Activated CD8-positive, alpha-beta memory T cell treated with anti-CD3 and anti-CD28 coated beads for 36 hours (primary cell): ENCODE measurements at regions not wholly inside any gene's neighbourhood (a gene's known extent, or its start where the extent isn't known, plus 50 kb on each side); places are given as distances from the start of the nearest gene placed in this dataset.

Experiments used
- CTCF ChIA-PET: fragments of 350-600 bp; sonication (Branson Sonifier 250); formaldehyde crosslinking; loops from one replicate; lab custom pipeline; 2021; ENCODE audit warnings: antibody characterized with exemption; lab: Charles Lee
- POLR2A ChIA-PET: fragments of 350-600 bp; sonication (Branson Sonifier 250); formaldehyde crosslinking; loops from one replicate; lab custom pipeline; 2021; ENCODE audit warnings: antibody characterized with exemption; lab: Charles Lee

DNA sequence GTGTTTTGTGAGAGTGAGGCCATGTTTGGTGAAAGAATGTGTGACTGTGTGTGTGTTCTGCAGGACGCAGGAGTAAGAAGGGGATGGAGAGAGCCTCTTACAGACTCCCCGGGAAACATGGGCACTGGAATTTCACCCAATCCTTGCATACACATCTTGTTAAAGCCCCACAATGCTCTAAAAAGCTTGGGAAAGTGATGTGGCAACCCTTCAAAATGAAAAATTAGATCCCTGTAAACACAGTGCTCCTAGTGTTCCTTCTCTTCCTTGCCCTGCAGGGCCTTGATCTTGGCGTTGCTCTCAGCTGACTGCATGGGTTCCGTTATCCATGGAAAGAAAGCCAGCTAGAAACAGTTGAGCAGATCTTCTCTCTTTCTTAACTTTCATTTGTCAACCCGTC lies 701.7 kb downstream of the SEMA5A start:
- ChIA-PET POLR2A (no interaction called here), CTCF (no interaction called here)

DNA sequence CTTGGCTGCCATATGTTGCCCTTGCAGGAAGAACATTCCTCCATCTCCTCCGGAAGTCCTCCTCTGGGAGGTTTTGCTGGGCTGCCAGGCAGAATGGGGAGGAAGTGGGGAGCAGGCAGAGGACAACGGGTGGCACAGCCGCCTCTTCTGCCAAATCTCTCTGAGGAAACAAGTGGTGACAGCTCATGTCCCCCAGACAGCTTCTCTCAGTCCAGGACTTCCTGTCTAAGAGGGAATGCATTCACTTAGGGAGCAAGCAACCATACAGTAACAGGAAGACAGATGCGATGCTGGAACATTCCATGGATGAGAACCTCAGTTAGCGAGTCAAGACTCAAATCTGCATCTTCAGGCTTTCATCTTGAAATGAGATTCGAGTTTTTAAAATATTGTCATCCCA lies 701.0 kb downstream of the SEMA5A start:
- POLR2A ChIA-PET = no interaction called here
- CTCF ChIA-PET = no interaction called here

DNA sequence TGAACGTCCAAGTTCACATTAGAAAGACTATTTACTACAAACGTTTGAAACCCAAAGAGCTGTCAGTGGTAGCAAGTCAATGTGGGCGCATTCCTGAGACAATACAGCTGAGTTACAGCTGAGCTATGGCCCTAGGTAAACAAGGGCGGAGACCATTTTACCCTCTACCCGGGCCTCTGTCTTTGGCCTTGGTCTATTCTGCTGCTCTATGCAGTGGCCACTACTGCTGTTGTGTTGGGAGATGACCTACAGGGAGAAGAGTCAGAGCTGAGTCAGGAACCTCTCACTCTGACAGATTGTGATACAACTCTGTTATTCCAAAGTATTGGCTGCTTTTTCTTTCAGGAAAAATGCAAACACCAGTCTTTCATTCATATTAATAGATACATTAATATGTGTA lies 700.6 kb downstream of the SEMA5A start:
- CTCF ChIA-PET = no interaction called here
- POLR2A ChIA-PET = no interaction called here

DNA sequence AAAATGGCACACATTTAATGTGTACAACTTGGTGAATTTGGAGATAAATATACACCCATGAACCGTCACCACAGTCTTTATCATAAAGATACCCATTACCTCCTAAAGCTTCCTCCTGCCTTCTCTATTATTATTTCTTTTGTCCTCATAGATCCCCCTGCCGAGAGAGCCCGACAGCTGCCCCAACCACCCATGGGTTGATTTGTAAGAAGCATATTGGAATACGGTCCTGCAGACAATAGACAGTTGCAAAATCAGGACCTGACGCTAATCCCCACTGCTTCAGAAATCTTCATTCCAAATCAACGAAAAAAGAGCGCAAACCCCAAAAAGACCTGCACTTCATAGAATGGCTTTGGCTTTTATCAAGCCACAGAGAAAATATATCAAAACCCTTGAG lies 697.5 kb downstream of the SEMA5A start:
- ChIA-PET POLR2A (no interaction called here), CTCF (no interaction called here)

DNA sequence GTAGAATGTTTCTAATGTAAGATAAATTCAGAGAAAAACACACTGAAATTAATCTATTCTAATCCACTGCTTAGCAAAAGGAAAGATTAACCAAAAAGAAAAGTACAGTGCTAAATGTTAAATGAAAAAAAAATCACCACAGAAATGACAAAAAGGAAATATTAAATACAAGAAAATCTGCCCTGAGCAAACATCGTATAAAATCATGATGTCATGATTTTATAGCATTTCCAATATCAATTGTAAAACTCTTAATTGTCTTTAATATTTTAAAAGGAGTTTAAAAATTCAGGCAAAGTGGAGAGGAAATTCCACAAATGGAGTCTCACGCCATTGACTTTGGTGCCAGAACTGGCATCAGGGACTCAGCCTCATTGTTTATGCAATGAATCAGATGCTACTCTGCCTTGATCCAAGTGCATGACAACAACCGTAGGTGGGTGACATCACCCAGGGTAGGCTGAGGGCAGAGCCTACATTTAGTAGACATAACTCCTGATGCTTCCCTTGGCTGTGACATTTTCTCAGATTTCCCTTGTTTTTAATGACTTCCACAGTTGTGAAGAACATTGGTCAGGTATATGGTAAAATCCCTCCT lies 696.8 kb downstream of the SEMA5A start:
- ChIA-PET POLR2A (no interaction called here), CTCF (no interaction called here)

DNA sequence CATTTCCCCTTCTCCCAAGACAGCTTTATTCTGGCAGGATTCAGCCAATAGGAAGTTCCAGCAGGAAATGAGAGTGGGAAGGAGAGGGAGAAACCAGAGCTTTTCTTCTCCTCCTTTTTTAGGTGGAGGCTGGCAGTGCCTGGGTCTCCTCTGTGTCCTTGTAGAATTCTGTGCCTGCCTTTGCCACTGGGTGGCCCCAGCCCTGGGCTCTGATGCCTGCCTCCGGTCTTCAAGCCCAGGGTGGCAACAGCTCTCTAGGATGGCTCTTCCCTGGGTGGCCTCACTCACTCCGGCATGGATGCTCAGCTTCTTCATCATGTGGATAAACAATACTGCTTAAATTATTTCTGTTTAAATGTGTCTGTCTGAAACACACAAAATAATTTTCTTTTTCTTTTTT lies 694.8 kb downstream of the SEMA5A start:
- ChIA-PET CTCF (no interaction called here), POLR2A (no interaction called here)

DNA sequence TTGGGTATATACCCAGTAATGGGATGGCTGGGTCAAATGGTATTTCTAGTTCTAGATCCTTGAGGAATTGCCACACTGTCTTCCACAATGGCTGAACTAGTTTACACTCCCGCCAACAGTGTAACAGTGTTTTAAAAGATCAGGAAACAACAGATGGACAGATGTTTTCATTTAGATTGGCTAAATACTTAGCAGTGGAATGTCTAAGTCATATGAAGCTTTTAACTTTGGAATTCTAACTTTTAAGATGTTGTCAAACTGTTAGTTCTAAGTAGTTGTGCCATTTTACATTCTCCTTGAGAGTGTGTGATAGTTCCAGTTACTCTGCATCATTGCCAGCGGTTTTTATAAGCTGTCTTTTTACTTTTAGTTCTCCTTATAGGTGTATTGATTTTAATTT lies 688.8 kb downstream of the SEMA5A start:
- ChIA-PET CTCF (no interaction called here), POLR2A (no interaction called here)

DNA sequence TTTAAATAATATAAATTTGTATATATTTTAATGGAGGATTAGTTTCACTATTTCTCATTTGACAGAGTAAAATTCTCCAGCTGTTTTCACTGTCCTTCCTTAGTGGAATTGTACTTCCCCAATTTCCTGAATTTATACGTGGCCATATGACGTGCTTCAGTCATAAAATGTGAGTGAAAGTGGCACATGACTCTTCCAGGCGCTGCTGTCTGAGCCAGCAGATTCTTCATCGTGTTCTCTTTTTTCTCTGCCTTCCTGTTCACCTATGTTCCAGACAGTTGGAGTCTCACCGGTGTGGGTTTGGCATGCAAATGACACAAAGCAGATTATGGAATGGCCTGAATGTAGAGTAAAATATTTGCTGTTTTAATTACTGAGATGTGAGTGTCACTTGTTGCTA lies 684.1 kb downstream of the SEMA5A start:
- ChIA-PET POLR2A (no interaction called here), CTCF (no interaction called here)

DNA sequence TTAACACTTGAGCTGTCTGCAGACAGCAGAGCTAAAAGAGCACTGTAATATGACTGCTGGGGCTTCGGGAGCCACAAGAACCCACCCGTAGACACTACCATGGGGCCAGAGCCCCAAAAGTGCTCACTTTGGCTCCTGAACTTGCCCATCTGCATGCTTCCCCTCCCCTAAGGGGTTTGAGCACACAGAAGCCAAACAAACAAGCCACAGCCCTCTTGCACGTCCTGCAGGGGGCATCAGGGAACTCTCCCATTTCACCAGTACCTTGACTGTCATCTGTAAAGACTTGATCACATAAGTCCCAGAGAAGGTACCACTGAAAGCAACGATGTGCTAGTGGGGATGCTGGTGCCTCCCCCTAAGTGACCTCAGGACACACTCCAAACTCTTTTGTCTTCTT lies 681.8 kb downstream of the SEMA5A start:
- POLR2A ChIA-PET = no interaction called here
- CTCF ChIA-PET = no interaction called here

DNA sequence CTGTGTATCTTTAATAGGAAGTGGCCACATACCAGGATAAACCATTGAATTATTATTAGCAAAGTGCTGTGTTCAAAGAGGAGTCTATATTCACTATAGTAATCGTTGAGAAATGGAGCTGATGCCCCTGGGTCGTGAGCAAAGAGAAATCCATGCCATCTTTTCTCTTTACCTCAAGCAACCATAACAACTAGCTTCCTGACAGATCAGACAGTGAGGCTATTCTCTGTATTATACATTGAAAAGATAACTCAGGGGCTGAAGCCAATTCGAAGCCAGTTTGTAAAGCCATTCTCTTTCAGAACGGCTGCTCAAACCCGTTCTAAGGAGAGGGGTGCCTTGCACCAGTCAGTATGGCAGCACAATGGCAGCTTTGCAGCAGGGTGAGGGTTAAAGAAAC lies 680.6 kb downstream of the SEMA5A start:
- ChIA-PET POLR2A (no interaction called here), CTCF (no interaction called here)

DNA sequence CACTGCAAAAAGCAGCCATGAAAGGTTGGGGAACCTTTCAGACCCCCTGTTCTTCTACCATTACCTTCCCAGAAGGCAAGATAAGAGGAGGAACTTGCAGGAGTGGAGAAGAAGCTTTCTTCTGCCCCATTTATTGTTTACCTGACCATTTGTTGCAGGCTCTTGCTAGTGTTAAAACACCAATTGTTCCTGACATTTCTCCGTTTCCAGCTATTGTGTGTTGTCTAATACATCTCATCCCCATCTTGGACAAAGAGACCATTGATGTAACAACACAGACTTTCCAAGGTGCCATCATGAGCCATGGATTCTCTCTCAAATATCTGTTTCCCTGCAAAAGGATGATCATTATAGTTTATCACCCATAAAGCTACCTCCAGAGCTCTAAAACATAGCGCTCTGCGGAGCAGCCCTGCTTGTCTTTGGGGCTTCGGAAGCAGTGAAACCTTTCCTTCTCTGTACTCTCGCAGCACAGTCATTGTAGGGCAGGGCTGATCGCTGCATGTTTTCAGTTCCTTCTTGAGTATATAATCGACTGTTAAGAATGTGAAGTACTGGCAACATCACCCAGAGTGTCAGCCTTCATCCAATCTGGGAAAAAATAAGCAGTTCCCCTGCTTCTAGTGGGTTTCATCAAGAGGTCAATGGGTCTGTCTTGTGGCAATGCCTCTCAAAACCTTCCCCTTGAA lies 680.0 kb downstream of the SEMA5A start:
- ChIA-PET CTCF (no interaction called here), POLR2A (no interaction called here)

DNA sequence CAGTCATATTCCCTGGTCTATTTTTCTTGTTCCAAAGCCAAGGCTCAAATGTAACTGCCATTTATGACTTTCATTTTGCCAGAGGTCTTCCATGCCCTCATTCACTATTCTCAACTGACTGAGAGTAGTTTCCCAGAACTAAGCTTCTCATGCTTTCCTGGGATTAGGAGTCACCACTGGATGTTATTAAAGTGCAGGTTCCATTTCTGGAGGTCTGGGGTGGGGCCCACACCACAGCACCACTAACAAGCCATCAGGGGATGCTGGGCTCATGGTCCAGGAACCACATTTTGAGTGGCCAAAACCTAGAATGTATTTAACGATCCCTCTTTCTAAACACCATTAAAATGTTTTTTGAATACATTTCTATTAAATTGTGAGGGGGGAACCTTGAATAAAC lies 677.6 kb downstream of the SEMA5A start:
- POLR2A ChIA-PET = no interaction called here
- CTCF ChIA-PET = no interaction called here

DNA sequence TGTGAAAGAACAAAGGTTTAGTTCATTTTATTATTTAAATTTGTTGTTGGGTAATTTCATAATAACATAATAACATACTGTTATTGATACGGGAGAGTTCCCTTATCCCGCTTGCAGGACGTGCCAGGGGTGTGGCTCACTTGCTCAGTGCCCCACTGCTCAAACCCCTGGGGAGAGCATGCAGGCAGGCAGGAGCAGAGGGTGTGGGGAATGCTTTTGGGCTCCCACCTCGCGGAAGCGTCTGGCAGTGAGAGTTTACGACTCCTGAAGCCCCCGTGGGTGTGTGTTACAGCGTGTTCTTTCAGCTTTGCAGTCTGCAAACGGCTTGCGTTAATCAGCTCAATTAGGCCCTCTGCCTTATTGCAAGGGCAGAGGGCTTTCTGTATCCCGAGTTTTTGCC lies 675.9 kb downstream of the SEMA5A start:
- CTCF ChIA-PET = no interaction called here

DNA sequence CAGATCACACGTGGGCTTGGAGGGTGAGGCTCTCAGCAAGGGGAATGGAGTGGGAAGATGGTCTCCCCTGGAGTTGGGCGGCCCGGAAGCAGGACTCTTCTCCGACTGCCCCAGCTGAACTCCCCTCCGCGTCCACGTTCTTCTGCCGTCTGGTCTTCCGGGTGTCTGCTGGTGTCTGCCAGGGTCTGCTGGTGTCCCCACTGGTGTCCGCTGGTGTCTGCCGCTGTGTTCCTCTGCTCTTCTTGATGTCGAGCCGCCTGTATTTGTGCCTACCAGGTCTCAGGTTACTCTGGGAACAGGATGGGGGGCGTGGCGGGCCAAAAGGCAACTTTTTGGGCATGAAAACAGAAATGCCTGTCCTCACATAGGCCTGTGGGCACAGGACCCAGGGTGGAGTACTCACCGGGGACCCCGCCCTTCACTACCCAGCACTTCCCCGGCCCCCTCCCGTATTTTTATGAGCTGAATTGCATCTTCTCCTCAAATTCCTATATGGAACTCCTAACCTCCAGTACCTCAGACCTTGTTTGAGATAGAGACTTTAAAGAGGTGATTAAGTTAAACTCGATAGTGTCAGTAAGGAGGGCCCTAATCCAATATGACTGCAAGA lies 675.4 kb downstream of the SEMA5A start:
- ChIA-PET POLR2A (no interaction called here), CTCF (no interaction called here)

More for the DNA sequence above, 675.9 kb downstream of the SEMA5A start:
- POLR2A ChIA-PET = no interaction called here

DNA sequence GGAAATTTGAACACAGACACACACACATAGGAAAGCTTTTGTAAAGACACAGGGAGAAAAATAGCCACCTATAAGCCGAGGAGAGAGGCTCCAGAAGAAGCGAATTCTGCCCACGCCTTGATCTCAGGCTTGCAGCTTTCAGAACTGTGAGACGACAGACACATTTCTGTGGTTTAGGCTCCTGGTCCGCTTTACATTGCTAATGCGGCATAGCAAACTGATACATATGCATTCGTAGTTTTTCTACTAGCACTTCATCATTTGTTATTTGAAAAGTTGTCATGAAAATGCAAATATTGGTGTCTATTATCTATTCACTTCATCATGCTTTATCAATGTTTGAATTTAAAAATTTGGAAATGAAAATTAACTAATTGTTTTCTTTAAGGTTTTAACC lies 674.9 kb downstream of the SEMA5A start:
- ChIA-PET POLR2A (no interaction called here), CTCF (no interaction called here)

DNA sequence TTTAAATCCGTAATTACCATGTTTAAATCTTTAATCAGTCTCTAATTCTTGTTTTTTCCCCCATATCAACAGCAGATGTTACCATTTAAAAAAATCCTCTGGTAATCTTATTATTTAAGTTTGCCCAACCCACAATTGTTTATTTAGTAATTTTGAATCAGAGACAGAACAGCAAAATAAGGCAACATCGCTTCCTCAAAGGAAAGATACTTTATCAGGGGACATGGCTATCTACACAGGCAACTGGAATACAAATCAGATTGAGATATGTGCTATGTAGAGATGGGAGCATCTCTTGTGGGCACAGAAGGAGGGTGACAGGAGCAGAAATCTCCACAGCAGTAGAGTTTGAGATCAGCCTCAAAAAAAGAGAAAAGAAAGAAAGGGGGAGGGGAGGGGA lies 674.4 kb downstream of the SEMA5A start:
- CTCF ChIA-PET = no interaction called here
- POLR2A ChIA-PET = no interaction called here

DNA sequence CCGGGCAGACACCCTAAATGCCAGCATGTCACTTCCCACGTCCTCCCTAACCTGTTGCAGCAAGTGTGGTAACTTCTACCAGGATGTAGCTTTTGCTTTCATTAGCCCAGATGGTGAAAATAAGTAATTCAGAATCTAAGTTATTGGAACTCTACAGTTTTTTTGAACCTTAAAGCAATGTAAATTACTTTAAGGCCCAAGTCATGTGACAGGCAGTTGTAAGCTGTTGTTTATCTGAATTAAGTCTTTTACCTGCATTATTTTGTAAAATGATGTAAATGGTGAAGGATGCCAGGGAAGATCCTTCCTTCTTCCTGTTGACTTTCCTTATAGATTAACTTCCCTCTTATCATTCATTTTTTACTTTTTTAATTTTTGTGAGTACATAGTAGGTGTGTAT lies 670.2 kb downstream of the SEMA5A start:
- POLR2A ChIA-PET = no interaction called here
- CTCF ChIA-PET = no interaction called here

DNA sequence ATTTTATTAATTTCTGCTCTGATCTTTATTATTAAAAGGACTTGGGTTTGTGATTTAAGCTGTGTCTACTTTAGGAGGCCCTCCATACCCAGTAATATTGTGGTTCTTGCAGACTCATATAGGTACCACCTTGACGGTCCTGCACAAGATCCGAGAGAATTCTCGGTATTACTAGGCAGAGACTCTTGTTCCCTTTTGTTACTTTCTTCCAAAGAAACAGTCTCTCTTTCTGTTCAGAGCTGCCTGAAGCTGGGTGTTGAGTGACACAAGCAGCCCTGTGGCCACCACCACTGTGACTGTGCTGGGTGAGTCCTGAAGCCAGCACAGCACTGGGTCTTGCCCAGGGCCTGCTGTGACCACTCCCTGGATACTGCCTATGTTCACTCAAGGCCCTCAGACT lies 666.6 kb downstream of the SEMA5A start:
- POLR2A ChIA-PET = no interaction called here
- CTCF ChIA-PET = no interaction called here

DNA sequence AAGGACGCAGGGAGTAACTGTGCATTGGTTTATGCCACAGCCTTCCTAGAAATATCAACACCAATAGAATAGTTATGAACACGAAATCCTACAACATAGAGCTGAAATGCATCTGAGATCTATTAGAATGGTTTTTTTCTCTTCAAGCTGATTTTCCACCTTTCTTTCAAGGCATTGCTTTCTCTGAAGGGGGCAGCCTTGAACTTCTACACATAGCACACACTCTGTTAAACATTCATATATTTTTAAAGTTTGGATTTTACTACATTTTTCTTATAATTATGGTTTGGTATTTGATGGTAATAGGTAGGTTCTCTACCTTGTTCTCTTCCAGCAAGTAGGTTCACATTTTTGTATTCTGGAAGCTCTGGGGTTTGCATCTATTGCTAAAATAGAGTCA lies 661.8 kb downstream of the SEMA5A start:
- POLR2A ChIA-PET = no interaction called here
- CTCF ChIA-PET = no interaction called here

DNA sequence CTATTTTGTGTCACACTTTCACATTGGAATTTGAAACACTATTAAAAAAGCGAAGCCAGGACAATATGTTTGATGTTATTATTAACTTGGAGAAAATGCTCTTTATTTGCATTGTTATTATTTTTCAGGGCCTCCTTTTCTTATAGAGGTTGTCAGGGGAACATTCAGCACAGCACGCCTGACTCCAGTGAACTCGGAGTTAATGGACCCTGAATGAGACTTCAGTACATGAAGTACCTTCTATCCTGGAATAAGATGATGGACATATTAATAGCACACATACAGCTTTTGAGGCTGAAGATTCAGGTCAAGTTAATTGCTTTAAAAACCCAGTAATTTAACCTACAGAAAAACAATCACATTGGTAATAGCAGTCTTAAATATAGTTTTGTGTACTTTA lies 652.9 kb downstream of the SEMA5A start:
- CTCF ChIA-PET = no interaction called here
- POLR2A ChIA-PET = no interaction called here

DNA sequence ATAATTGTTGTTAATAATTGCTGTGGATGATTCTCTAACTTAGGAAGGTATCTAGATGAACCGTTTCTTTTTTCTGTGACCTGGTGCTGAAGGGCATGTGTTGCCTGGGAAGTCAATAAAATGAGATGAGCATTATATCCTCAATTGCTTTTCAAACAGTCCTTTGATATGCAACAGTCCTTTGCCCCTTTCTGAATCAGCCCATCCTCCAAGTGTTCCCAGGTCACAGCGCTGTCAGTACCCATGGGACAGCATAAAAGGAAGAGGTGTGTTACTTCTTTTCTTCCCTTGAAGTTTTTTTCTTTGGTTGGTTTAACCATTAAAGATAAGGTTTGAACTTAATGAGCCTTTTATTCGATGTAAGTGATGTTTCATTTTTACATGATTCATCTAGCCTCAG lies 651.8 kb downstream of the SEMA5A start:
- POLR2A ChIA-PET = no interaction called here
- CTCF ChIA-PET = no interaction called here

DNA sequence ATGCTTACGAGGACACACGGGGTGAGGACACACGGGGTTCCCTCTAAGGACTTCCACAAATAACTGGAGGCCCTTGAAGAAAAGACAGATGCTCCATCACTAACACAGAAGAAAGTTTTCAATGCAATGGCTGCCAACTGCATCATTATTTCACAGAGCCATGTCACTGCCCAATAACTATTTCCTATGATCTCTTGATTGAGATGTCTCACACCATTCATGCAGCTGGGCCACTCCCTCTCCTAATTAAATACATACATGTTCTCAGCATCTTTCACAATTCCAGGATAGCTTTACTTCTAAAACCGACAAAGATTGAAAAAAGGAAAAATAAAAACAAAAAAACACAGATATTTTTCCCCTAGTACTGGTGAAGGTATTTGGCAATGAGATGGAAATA lies 650.8 kb downstream of the SEMA5A start:
- POLR2A ChIA-PET = no interaction called here
- CTCF ChIA-PET = no interaction called here
